ENCODE measurements at regions not wholly inside any gene's neighbourhood (a gene's known extent, or its start where the extent isn't known, plus 50 kb on each side); places are given as distances from the start of the nearest gene placed in this dataset.

GRCh38 chr4:110352670-110353442 lies 123.1 kb upstream of the ENPEP start:
- TF ChIP-seq CTCF (conservative IDR thresholded peaks at IDR 0.05; ENCODE audit: low read length): no peak
- no peak for TF ChIP-seq EZH2phosphoT487 (IDR thresholded peaks at IDR 0.05; ENCODE audit: borderline replicate concordance)
